Prostate gland (tissue), 2 donors: ENCODE measurements at regions not wholly inside any gene's neighbourhood (a gene's known extent, or its start where the extent isn't known, plus 50 kb on each side); places are given as distances from the start of the nearest gene placed in this dataset.

Source experiments
- DNase-seq: peaks from one replicate; pipeline ENCODE4 v3.0.0-alpha.2; 2019; ENCODE audit warnings: low spot score
- H3K27ac ChIP-seq, 2 donors: fragments of 200-600 bp; sonication (generic); 2 replicates each; pipeline ENCODE4 v1.5.1; 2017 to 2019
- H3K27me3 ChIP-seq: fragments of 200-600 bp; sonication (generic); replicated peaks from 2 replicates; pipeline ENCODE4 v1.5.1; 2019; ENCODE audit not compliant: insufficient read depth
- H3K36me3 ChIP-seq, 2 donors: fragments of 200-600 bp; sonication (generic); 1 replicate in 1 of 2; 2 replicates in 1 of 2; pipeline versions ENCODE4 v1.5.1 to v1.8.1; 2017 to 2019
- H3K4me1 ChIP-seq: fragments of 200-600 bp; sonication (generic); replicated peaks from 2 replicates; pipeline ENCODE4 v1.5.1; 2019
- H3K4me3 ChIP-seq, 2 donors: fragments of 200-600 bp; sonication (generic); 2 replicates each; pipeline ENCODE4 v1.5.1; 2017 to 2019
- H3K9me3 ChIP-seq: fragments of 200-600 bp; sonication (generic); 2 replicates; pipeline ENCODE4 v1.5.1; 2017
- POLR2A ChIP-seq: fragments of 450-650 bp; IDR thresholded peaks from one replicate; pipeline ENCODE4 v1.6.1; 2016; ENCODE audit warnings: antibody characterized with exemption, mild to moderate bottlenecking
- POLR2AphosphoS5 ChIP-seq: sonication (generic); formaldehyde crosslinking; IDR thresholded peaks from one replicate; pipeline ENCODE4 v1.6.1; 2017; ENCODE audit warnings: antibody characterized with exemption
- WGBS: methylation state at CpG from one replicate; pipeline ENCODE4 v1.1.5; 2018; 5-methylcytosine and 5-hydroxymethylcytosine counted together
- intact Hi-C: fragments of 100-400 bp; cut with DNase I; formaldehyde crosslinking; loops from one replicate; pipeline ENCODE4 v1.14.2; 2022
- TF ChIP-seq, protein P1 (sequence below), 4 experiments: fragments of 200-600 bp in 2 of 4; fragments of 450-650 bp in 2 of 4; sonication (generic) in 2 of 4; IDR thresholded peaks; 1 replicate in 3 of 4; 2 replicates in 1 of 4; pipeline ENCODE4 v1.5.1; 2016 to 2019; ENCODE audit warnings: antibody characterized with exemption in 4 of 4, mild to moderate bottlenecking in 2 of 4, moderate library complexity in 2 of 4

DNA sequence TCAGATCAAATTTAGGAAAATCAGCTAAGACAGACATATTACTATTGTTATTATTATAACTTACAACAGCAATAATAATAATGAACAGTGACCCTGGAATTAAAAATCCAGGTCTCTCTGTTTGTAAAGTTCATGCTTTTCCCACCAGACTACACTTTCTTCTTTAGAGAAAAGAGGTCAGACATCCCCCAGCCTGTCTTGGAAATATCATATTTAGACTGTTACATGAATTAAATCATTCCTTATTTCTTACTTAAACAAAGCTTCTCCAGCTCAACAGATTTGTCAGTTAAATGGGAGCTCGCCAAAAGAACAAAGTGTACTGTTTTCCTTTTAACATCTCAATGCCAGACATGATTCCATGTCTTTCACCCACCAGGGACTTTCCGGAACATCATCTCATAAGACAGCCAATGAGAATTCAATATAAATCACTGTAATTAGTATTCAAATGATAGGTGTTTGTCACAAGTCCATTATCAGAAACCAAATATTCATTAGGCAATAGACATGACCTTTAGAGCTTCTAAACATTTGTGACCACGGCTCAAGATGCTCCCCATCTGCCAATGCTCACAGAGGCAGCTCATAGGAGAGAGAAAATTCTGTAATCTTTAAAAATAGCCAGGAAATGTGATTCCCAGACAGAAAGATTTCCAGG lies 351.9 kb downstream of the ENC1 start:
- H3K36me3 ChIP-seq, result no peaks in the 10 kb centered on the region
- DNase-seq, result no peak
- H3K4me3 ChIP-seq, result no peak overlapping the region
- no peak overlapping the region for H3K27ac ChIP-seq
- 48% methylated on average over 3 of the region's 3 CpGs for WGBS
- H3K27me3 ChIP-seq, result no peaks in the 10 kb centered on the region
- intact Hi-C loops, result no loop called here
- peak; percentile 40 for TF ChIP-seq POLR2AphosphoS5
- TF ChIP-seq, protein P1, sequence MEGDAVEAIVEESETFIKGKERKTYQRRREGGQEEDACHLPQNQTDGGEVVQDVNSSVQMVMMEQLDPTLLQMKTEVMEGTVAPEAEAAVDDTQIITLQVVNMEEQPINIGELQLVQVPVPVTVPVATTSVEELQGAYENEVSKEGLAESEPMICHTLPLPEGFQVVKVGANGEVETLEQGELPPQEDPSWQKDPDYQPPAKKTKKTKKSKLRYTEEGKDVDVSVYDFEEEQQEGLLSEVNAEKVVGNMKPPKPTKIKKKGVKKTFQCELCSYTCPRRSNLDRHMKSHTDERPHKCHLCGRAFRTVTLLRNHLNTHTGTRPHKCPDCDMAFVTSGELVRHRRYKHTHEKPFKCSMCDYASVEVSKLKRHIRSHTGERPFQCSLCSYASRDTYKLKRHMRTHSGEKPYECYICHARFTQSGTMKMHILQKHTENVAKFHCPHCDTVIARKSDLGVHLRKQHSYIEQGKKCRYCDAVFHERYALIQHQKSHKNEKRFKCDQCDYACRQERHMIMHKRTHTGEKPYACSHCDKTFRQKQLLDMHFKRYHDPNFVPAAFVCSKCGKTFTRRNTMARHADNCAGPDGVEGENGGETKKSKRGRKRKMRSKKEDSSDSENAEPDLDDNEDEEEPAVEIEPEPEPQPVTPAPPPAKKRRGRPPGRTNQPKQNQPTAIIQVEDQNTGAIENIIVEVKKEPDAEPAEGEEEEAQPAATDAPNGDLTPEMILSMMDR (IDR thresholded peaks at IDR 0.05), result no peak
- H3K9me3 ChIP-seq, result no peaks in the 10 kb centered on the region
- no peaks in the 10 kb centered on the region for H3K4me1 ChIP-seq

DNA sequence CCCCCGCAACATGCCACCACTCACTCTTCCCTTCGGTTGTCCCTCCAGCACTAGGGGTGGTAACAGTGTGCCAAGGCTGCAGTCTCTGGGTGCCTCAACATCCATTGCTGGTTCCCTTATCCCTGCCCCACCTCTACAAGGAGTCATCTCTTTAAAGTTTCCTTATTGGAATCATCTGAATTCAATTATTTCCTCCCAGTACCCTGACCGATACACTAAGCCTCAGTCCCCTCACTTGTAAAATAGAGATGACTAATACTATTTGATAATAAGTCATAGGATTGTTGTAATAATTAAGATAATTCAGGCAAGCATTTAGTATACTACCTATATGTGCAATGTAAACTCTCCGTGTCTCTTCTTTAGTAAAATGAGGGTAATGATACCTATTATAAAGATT lies 352.5 kb downstream of the ENC1 start:
- H3K9me3 ChIP-seq, result no peaks in the 10 kb centered on the region
- H3K4me1 ChIP-seq, result no peaks in the 10 kb centered on the region
- intact Hi-C loops, result no loop called here
- no peak for DNase-seq
- no peak overlapping the region for H3K27ac ChIP-seq
- WGBS, result 81% methylated on average over 4 of the region's 4 CpGs
- TF ChIP-seq, protein P1 (IDR thresholded peaks at IDR 0.05), result no peak
- no peak for TF ChIP-seq POLR2AphosphoS5
- TF ChIP-seq POLR2A, result no peak
- no peaks in the 10 kb centered on the region for H3K36me3 ChIP-seq
- H3K27me3 ChIP-seq, result no peaks in the 10 kb centered on the region
- H3K4me3 ChIP-seq, result no peak overlapping the region

DNA sequence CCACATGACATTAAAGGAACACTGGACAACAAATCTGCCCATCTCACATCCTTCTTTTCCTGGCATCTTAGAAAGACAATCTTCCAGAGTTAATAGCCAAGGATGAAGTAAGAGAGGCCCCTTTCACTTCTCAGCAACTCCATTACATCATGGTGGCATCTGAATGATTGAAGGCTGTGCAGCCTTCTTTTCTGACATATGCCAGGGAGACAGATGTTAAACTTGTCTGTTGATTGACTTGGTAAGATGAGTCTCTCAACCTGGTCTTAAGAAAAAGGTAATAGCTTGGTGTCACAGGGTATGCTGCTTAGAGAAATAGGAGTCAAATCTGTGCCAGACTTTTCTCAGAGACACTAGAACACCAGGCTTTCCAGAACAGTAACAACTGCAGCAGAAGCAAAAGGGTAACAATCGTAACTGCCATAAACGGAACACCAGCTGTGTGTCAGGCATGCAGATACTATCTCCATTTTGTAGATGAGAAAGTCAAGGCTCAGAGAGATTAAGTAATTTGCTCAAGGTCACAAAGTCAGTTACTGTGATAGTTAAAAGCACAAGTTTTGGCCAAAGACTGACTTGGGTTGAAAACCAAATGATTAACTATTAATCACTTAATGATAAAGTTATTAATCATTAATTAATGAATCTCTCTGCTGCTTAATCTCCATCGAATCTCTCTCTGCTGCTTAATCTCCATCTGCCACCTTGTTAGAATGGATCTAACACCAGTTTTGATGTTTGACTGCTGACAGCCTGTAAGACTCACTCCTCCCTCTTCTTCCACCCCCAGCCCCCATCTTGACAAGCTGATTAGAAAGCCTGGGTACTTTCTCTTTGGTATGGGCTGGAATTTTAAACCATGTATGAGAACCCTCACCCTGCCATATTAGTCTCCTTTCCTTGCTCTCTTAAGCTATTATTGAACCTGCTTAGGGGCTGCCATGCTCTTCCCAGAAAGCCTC lies 353.5 kb downstream of the ENC1 start:
- H3K27me3 ChIP-seq, result no peaks in the 10 kb centered on the region
- H3K27ac ChIP-seq, result no peak overlapping the region
- H3K9me3 ChIP-seq, result no peaks in the 10 kb centered on the region
- no peaks in the 10 kb centered on the region for H3K4me1 ChIP-seq
- intact Hi-C loops, result no loop called here
- H3K36me3 ChIP-seq, result no peaks in the 10 kb centered on the region
- H3K4me3 ChIP-seq, result no peak overlapping the region
- WGBS, result 78% methylated on average over 3 of the region's 3 CpGs
- DNase-seq, result no peak
- TF ChIP-seq POLR2A, result no peak
- TF ChIP-seq, protein P1 (IDR thresholded peaks at IDR 0.05), result no peak
- TF ChIP-seq POLR2AphosphoS5, result no peak

DNA sequence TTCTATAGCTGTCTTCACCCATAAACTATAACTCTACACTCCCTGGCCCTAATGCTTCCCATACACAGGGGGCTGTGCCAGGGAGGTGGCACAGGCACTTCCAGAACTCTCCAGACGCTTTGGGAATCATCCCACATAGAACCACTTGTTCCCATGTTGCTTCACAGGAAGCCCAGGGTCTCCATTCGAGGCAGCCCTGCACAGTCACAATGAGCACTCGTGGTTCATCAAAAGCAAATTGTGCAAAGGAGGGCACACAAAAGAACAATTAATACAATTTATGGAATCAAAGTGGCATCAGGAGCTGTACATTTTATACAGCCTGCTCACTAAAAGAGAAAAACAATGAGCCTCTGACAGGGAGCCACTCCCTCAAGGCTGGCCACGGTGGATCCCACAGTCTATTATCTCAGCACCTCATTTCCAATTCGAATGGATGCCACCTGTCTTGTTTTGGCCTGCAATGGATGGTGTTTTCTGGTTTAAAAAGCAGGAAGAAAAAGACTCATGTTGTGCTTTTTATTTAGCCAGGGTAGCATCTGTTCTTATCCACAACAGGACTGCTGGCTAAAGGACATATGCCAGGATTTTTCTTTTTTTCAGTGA lies 354.8 kb downstream of the ENC1 start:
- Histone ChIP-seq H3K9me3 (no peaks in the 10 kb centered on the region), H3K36me3 (no peaks in the 10 kb centered on the region), H3K27me3 (no peaks in the 10 kb centered on the region), H3K4me3 (no peak overlapping the region), H3K27ac (no peak overlapping the region), H3K4me1 (no peaks in the 10 kb centered on the region)
- 68% methylated on average over 5 of the region's 5 CpGs for WGBS
- intact Hi-C loops, result no loop called here
- no peak for DNase-seq
- TF ChIP-seq, protein P1 (IDR thresholded peaks at IDR 0.05), result no peak
- TF ChIP-seq POLR2A (no peak), POLR2AphosphoS5 (no peak)
